RWPE2 (cell line): ENCODE measurements at regions not wholly inside any gene's neighbourhood (a gene's known extent, or its start where the extent isn't known, plus 50 kb on each side); places are given as distances from the start of the nearest gene placed in this dataset.
A peak's percentile ranks its signal among the peaks of the same experiment; 100 is the strongest.
"Not testable (repeated sequence)": the region's sequence is repeated elsewhere in the genome, so short reads cannot be mapped to it uniquely, and the experiment has no call there.

Experiments
- ATAC-seq: fragments of 200-7000 bp; cut with Tn5 transposase; 3 replicates; pipeline ENCODE4 v1.9.1; 2021; ENCODE audit warnings: low read depth
- DNase-seq: peaks from one replicate; pipeline ENCODE4 v3.0.0-alpha.2; 2020; ENCODE audit warnings: low spot score
- H3K27ac ChIP-seq: fragments of 450-650 bp; 2 replicates; pipeline ENCODE4 v1.5.1; 2017; ENCODE audit warnings: mild to moderate bottlenecking; ENCODE audit not compliant: poor library complexity, severe bottlenecking
- H3K27me3 ChIP-seq: fragments of 250-450 bp; sonication (Bioruptor Pico); 2 replicates; pipeline ENCODE4 v1.5.1; 2021; ENCODE audit warnings: mild to moderate bottlenecking, moderate library complexity; ENCODE audit not compliant: insufficient read depth, poor library complexity, severe bottlenecking
- H3K36me3 ChIP-seq: fragments of 250-450 bp; sonication (Bioruptor Pico); 2 replicates; pipeline ENCODE4 v1.5.1; 2020; ENCODE audit warnings: low read depth, mild to moderate bottlenecking, moderate library complexity
- H3K4me1 ChIP-seq: fragments of 250-450 bp; sonication (Bioruptor Pico); 2 replicates; pipeline ENCODE4 v1.5.1; 2021; ENCODE audit warnings: mild to moderate bottlenecking, moderate library complexity; ENCODE audit not compliant: insufficient read depth, poor library complexity, severe bottlenecking
- H3K4me3 ChIP-seq: fragments of 250-450 bp; sonication (Bioruptor Pico); 2 replicates; pipeline ENCODE4 v1.5.1; 2021; ENCODE audit warnings: mild to moderate bottlenecking, moderate library complexity; ENCODE audit not compliant: severe bottlenecking
- H3K9me3 ChIP-seq: fragments of 250-450 bp; sonication (Bioruptor Pico); 2 replicates; pipeline ENCODE4 v1.5.1; 2021; ENCODE audit warnings: mild to moderate bottlenecking, moderate library complexity; ENCODE audit not compliant: severe bottlenecking
- CTCF ChIP-seq: fragments of 450-650 bp; IDR thresholded peaks from one replicate; pipeline ENCODE4 v1.5.1; 2017; ENCODE audit warnings: mild to moderate bottlenecking, moderate library complexity; ENCODE audit not compliant: poor library complexity, severe bottlenecking

GRCh38 chr15:62649793-62650420 lies 392.6 kb upstream of the TPM1 start:
- peaks cover 8% of the 10 kb centered on the region for H3K4me1 ChIP-seq
- H3K36me3 ChIP-seq = no peaks in the 10 kb centered on the region; the same call in 1 of the 2 replicates
- no peak overlapping the region for H3K4me3 ChIP-seq
- no peak for TF ChIP-seq CTCF
- DNase-seq (no peak), ATAC-seq (no peak)
- no peaks in the 10 kb centered on the region for H3K9me3 ChIP-seq
- H3K27me3 ChIP-seq = no peaks in the 10 kb centered on the region
- H3K27ac ChIP-seq = no peak overlapping the region

- Histone ChIP-seq H3K27ac (no peak overlapping the region), H3K27me3 (no peaks in the 10 kb centered on the region), H3K4me3 (no peak overlapping the region), H3K36me3 (no peaks in the 10 kb centered on the region; the same call in 1 of the 2 replicates), H3K4me1 (no peaks in the 10 kb centered on the region), H3K9me3 (no peaks in the 10 kb centered on the region)
- no peak for ATAC-seq
- no peak for TF ChIP-seq CTCF
- DNase-seq = no peak
Observed at GRCh38 chr15:62653122-62653521, 389.4 kb upstream of the TPM1 start.

GRCh38 chr15:62656071-62656470 lies 386.5 kb upstream of the TPM1 start:
- H3K36me3 ChIP-seq = no peaks in the 10 kb centered on the region; the same call in 1 of the 2 replicates
- H3K4me1 ChIP-seq = no peaks in the 10 kb centered on the region
- H3K27me3 ChIP-seq = no peaks in the 10 kb centered on the region
- H3K4me3 ChIP-seq = no peak overlapping the region
- H3K27ac ChIP-seq = no peak overlapping the region
- no peaks in the 10 kb centered on the region for H3K9me3 ChIP-seq
- DNase-seq = no peak
- ATAC-seq = no peak
- no peak for TF ChIP-seq CTCF

- not testable (repeated sequence) for ATAC-seq, H3K4me1 ChIP-seq, H3K36me3 ChIP-seq
Observed at GRCh38 chr15:62657501-62657900, 385.0 kb upstream of the TPM1 start.

GRCh38 chr15:62658498-62658897 lies 384.0 kb upstream of the TPM1 start:
- no peaks in the 10 kb centered on the region for H3K27me3 ChIP-seq
- no peaks in the 10 kb centered on the region for H3K9me3 ChIP-seq
- H3K36me3 ChIP-seq = no peaks in the 10 kb centered on the region; the same call in none of the 2 replicates
- ATAC-seq (peak; percentile 56; the same call in 2 of the 3 replicates), DNase-seq (no peak)
- H3K4me3 ChIP-seq = no peak overlapping the region
- no peaks in the 10 kb centered on the region for H3K4me1 ChIP-seq
- no peak overlapping the region for H3K27ac ChIP-seq
- TF ChIP-seq CTCF = no peak

More at GRCh38 chr15:62657501-62657900, 385.0 kb upstream of the TPM1 start:
- H3K27ac ChIP-seq, DNase-seq, H3K4me3 ChIP-seq, H3K27me3 ChIP-seq, H3K9me3 ChIP-seq: not testable (repeated sequence)
